OCI-LY1 (cell line): ENCODE measurements at regions not wholly inside any gene's neighbourhood (a gene's known extent, or its start where the extent isn't known, plus 50 kb on each side); places are given as distances from the start of the nearest gene placed in this dataset.

Source experiments
- EZH2 ChIP-seq: fragments of 200-600 bp; sonication (generic), shearing (Covaris generic); IDR thresholded peaks from 2 replicates; pipeline ENCODE4 v1.8.0; 2017; ENCODE audit warnings: borderline replicate concordance, mixed run types, mild to moderate bottlenecking, antibody characterized with exemption, low read length, moderate library complexity, mixed read lengths
- TF ChIP-seq, protein P1 (sequence below): fragments of 200-600 bp; sonication (generic), shearing (Covaris generic); IDR thresholded peaks from 2 replicates; pipeline ENCODE4 v1.5.1; 2017; ENCODE audit warnings: mild to moderate bottlenecking, antibody characterized with exemption, low read length, moderate library complexity, mixed read lengths

DNA sequence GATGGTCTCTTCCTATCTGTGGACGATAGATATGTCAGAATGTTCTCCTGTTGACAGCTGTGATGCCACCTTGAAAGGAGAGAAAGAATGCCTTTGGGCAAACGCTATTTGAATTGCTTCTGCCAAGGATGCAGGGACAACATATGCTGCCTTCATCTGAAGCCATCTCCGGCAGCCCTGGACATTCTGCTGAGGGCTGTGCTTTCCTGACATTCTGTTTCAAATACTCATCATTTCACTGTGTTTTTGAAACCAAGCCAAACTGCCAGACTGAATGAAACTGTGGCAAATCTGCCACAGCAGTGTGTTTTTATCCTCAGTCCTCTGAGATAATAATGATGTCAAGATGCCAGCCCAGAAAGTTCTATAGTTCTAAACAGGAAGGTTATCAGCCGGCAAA lies 85.8 kb upstream of the BCAT1 start:
- TF ChIP-seq, protein P1, sequence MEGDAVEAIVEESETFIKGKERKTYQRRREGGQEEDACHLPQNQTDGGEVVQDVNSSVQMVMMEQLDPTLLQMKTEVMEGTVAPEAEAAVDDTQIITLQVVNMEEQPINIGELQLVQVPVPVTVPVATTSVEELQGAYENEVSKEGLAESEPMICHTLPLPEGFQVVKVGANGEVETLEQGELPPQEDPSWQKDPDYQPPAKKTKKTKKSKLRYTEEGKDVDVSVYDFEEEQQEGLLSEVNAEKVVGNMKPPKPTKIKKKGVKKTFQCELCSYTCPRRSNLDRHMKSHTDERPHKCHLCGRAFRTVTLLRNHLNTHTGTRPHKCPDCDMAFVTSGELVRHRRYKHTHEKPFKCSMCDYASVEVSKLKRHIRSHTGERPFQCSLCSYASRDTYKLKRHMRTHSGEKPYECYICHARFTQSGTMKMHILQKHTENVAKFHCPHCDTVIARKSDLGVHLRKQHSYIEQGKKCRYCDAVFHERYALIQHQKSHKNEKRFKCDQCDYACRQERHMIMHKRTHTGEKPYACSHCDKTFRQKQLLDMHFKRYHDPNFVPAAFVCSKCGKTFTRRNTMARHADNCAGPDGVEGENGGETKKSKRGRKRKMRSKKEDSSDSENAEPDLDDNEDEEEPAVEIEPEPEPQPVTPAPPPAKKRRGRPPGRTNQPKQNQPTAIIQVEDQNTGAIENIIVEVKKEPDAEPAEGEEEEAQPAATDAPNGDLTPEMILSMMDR, result no peak
- TF ChIP-seq EZH2, result no peak
